ENCODE measurements at regions not wholly inside any gene's neighbourhood (a gene's known extent, or its start where the extent isn't known, plus 50 kb on each side); places are given as distances from the start of the nearest gene placed in this dataset.

- DNase-seq, result no peak
Observed at GRCh38 chr2:34012715-34013302, 413.7 kb upstream of the FAM98A start.

- DNase-seq, result no peak
Observed at GRCh38 chr2:34011684-34012083, 412.6 kb upstream of the FAM98A start.

DNA sequence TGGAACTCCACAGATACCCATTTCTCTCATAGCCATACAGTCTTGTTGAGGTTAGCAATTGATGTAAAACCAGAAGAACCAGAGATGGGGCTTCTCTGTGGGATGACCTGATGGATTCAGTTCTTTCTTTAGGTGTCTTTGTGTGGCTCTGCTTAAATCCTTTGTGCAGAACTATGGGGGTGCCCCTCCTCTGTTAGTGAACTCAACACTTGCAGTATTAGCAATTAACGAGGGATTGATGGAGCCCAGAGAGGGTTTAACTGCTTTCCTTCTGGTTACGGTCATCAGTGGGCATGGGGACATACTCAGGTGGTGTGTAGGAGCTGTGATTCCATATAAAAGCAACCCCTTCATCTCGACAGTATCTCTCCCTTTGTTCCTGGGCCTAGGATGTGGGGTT, 406.8 kb upstream of the FAM98A start:
- DNase-seq, result no peak

- DNase-seq, result no peak
Observed at GRCh38 chr2:34004936-34005335, 405.8 kb upstream of the FAM98A start.

DNA sequence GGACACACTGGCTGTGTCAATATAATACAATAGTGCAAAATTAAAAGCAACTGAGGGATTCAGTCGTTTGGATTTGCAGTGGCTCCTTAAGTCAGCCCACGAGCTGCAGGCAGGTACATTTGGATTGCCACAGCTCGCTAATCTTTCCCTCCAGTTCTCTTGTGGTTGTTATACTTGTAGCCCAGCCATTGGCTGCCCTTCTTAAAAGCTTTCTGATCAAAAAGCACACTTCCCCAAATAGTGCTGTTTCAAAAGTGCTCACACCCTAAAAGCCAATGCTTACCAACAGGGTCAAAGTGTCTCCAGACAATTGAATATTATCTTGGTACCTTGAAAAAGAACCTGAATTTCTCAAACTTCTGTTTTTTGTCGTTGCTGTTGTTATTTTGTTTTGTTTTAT, 404.7 kb upstream of the FAM98A start:
- no peak for DNase-seq

- DNase-seq, result no peak
Observed at GRCh38 chr2:34001557-34001956, 402.5 kb upstream of the FAM98A start.

DNA sequence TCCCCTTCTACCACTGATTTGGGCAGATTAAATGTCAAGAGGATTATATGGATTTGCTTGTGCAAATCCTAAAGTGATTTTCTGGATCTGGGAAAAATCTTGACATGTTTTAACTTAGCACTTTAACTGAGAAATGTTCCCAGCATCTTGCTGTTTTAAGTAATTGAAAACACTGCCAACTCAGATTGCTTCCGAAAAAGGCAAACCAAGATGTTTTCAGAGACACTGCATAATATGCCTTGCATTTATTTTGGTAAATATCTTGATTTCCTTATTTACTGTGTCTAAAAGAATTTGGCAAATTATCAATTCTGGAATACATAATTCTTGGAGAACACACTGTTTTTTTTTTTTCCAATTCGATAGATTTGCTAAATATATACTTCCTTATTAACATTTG, 385.0 kb upstream of the FAM98A start:
- DNase-seq, result no peak

DNA sequence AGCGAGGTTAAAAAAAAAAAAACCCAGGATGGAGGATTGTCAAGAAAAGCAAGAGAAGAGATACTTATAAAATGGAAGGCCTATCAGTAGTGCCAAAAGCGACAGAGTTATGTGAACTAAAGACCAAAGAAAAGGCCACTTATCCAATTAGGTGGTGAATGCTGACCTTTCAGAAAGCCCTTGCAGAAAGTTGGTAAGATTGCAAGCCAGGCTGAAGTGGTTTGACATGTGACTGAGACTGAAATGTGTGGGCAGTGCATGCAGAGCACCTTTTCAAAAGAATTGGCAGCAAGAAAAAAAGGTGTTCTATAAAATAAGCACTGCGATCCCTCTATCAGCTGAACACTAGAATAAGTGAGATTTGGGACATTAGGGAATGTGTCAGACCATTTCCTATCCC, 379.4 kb upstream of the FAM98A start:
- DNase-seq, result no peak

- DNase-seq, result no peak
Observed at GRCh38 chr2:33975498-33975897, 376.4 kb upstream of the FAM98A start.

GRCh38 chr2:33967103-33967502, 368.0 kb upstream of the FAM98A start:
- no peak for DNase-seq

DNA sequence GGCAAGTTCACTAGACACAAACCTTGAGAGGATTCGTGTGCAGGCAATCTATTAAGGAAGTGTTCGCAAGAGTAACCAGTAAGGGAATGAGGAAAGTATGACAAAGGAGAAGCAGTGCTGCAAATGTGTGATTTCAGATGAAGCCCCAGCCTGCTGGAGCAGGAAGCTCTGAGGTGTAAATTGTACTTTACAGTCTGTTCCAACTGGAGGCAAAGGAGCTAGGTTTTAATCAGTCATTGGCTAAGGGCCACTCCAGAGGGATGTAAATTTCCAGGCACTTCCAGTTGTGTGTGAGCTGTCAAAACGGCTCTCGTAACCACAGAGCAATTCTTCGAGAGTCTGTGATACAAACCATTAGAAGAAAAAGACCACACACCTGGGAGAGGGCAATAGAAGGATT, 359.5 kb upstream of the FAM98A start:
- no peak for DNase-seq

- no peak for DNase-seq
Observed at GRCh38 chr2:33949371-33949770, 350.3 kb upstream of the FAM98A start.

- no peak for DNase-seq
Observed at GRCh38 chr2:33946193-33946592, 347.1 kb upstream of the FAM98A start.

GRCh38 chr2:33933203-33933602, 334.1 kb upstream of the FAM98A start:
- DNase-seq, result no peak

DNA sequence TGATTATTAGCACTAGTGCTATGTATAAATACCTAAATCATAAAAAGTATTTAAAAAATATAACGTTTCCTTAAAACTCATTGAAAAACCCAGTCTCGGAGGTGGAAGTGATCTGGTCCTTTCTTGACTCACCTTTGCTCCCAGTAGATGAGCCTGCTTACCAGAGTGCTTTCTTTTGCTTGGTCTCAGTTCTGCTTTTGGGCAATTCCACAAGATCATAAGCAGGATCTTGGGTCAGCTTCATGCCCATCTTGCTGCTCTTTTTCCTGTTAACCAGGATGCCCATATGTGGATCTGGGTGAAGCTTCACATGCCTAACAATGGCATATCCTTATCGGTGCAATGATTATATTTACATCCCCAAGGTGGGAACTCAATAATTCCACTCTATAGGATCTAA, 332.1 kb upstream of the FAM98A start:
- DNase-seq, result no peak

- no peak for DNase-seq
Observed at GRCh38 chr2:33929467-33929866, 330.4 kb upstream of the FAM98A start.

DNA sequence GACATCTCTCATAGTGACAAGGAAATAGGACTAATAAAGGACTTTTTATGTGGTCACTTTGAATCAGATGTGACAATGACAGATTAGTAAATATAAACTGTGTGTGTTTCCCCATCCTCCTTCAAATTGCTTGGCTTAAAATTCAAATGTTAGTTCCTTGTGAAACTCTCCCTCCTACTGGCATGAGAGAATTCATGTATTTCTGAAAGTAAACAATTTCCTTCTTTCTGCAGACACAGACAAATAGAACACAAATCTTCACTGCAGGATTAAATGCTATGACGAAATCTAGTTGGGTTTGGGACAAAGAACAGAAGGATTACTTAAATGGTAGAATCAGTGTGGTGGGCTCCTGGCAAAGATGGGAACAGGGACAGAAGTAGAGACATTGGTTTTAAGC, 328.7 kb upstream of the FAM98A start:
- DNase-seq, result no peak

- DNase-seq, result no peak
Observed at GRCh38 chr2:33925311-33925710, 326.2 kb upstream of the FAM98A start.

GRCh38 chr2:33924586-33925169, 325.6 kb upstream of the FAM98A start:
- no peak for DNase-seq

DNA sequence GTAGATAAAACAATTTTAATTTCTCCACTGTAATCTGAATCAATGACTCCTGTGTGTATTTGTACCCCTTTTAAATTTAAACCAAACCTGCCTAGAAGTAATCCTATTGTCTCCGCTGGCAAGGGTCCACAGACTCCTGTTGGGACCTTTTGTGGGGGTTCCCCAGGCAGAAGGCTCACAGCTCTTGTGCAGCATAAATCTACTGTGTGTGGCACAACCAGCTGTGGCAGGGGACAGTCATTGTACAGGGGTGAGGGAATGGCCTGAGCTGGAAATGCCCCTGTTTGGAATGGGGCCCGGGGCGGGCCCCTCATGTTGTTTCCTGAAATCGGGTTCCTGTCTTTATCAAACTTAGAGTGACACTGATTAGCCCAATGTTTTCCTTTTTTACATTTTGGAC, 318.2 kb upstream of the FAM98A start:
- no peak for DNase-seq

- DNase-seq, result no peak
Observed at GRCh38 chr2:33913071-33913616, 314.0 kb upstream of the FAM98A start.

GRCh38 chr2:33911327-33911726, 312.2 kb upstream of the FAM98A start:
- DNase-seq, result no peak

- no peak for DNase-seq
Observed at GRCh38 chr2:33909945-33910695, 311.0 kb upstream of the FAM98A start.

DNA sequence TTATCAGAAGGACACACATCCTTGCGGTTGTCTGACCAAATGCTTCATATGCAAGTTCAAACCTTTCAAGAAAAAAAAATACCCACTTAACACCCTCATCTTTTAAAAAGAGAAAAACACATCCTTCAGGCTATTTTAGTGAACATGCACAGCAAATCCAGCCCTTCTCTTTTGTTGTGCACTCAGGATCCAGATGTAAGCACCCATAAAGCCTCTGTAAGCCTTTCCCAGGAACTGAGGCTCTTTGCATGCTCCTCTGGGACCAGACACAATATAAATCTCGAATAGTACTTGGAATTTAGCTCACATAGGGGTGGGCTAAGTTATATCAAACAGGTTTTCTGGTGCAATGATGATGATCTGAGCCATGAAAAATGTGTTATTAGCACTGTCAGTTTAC, 308.8 kb upstream of the FAM98A start:
- no peak for DNase-seq

Data from NCI-H1092 treated with DMSO at 0.1 percent for 48 hours (cell line).